ENCODE measurements at regions not wholly inside any gene's neighbourhood (a gene's known extent, or its start where the extent isn't known, plus 50 kb on each side); places are given as distances from the start of the nearest gene placed in this dataset.
"Not testable (repeated sequence)": the region's sequence is repeated elsewhere in the genome, so short reads cannot be mapped to it uniquely, and the experiment has no call there.

GRCh38 chr3:20615982-20616381 is 430.0 kb upstream of the SGO1 start:
- TF ChIP-seq EZH2 (IDR thresholded peaks at IDR 0.05; ENCODE audit: borderline replicate concordance, low read depth, low read length, poor library complexity, severe bottlenecking); CTCF (conservative IDR thresholded peaks at IDR 0.05; ENCODE audit: low read depth, low read length): not testable (repeated sequence)

Data from A673 (cell line).